ENCODE measurements at regions not wholly inside any gene's neighbourhood (a gene's known extent, or its start where the extent isn't known, plus 50 kb on each side); places are given as distances from the start of the nearest gene placed in this dataset.
"Not testable (repeated sequence)": the region's sequence is repeated elsewhere in the genome, so short reads cannot be mapped to it uniquely, and the experiment has no call there.

DNA sequence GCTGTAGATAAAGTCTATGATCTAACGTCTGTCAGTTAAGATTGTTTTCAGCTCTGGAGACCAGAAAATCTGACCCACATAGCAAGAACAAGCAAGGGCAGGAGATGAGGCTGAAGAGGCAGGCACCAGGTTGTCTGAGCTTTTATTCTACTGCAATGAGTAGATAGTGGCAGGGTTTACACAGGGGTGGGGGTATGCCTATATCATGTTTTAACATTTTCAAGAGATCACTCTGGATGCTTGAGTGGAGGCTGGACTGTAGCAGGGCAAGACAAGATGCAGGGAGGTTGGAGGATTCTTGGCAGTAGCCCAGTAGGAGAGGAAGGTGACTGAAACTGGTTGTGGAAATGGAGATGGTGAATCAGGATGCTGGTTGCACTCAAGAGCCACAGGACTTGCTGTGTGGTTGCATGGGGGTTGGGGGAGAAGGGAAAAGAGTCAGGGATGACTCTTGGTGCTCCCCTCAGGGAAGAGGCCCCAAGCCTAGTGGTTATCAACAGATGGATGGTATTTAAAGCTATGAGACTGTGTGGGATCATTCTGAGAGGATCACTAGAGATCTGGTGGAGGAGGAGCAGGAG lies 143.1 kb upstream of the KCNJ18 start:
- H3K27me3 Mint-ChIP-seq (ENCODE audit: insufficient read depth) = no peaks in the 10 kb centered on the region; the same call in 1 of the 2 replicates
- peak; percentile 57 for DNase-seq
- peak overlapping the region; percentile 94 for H3K4me3 Mint-ChIP-seq
- peak overlapping the region; percentile 94 for H3K27ac Mint-ChIP-seq
- H3K9me3 Mint-ChIP-seq = no peaks in the 10 kb centered on the region
- H3K4me1 Mint-ChIP-seq (ENCODE audit: low read depth) = peaks cover 34% of the 10 kb centered on the region
- TF ChIP-seq, protein P1, sequence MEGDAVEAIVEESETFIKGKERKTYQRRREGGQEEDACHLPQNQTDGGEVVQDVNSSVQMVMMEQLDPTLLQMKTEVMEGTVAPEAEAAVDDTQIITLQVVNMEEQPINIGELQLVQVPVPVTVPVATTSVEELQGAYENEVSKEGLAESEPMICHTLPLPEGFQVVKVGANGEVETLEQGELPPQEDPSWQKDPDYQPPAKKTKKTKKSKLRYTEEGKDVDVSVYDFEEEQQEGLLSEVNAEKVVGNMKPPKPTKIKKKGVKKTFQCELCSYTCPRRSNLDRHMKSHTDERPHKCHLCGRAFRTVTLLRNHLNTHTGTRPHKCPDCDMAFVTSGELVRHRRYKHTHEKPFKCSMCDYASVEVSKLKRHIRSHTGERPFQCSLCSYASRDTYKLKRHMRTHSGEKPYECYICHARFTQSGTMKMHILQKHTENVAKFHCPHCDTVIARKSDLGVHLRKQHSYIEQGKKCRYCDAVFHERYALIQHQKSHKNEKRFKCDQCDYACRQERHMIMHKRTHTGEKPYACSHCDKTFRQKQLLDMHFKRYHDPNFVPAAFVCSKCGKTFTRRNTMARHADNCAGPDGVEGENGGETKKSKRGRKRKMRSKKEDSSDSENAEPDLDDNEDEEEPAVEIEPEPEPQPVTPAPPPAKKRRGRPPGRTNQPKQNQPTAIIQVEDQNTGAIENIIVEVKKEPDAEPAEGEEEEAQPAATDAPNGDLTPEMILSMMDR (IDR thresholded peaks at IDR 0.05) = no peak
- peaks cover 8% of the 10 kb centered on the region; the same call in 1 of the 2 replicates for H3K36me3 Mint-ChIP-seq (ENCODE audit: low read depth)

DNA sequence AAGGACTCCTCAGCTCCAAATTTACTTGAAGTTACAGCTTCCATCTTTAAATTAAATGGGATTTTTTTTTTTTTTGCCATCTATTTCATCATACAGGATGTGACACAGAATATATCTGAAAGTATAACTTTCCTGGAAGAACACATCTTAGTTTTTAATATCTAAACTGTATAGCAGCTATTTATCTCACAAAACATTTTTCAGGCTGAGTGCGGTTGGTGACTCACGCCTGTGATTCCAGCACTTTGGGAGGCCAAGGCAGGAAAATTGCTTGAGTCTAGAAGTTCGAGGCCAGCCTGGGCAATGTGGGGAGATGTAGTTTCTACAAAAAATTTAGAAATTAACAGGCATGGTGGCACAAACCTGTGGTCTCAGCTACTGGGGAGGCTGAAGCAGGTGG lies 142.3 kb upstream of the KCNJ18 start:
- H3K9me3 Mint-ChIP-seq; H3K27me3 Mint-ChIP-seq (ENCODE audit: insufficient read depth); H3K36me3 Mint-ChIP-seq (ENCODE audit: low read depth): not testable (repeated sequence)
- H3K4me1 Mint-ChIP-seq (ENCODE audit: low read depth) = peaks cover 34% of the 10 kb centered on the region
- DNase-seq = peak; percentile 72
- peak overlapping the region; percentile 94 for H3K4me3 Mint-ChIP-seq
- H3K27ac Mint-ChIP-seq = peak overlapping the region; percentile 94

DNA sequence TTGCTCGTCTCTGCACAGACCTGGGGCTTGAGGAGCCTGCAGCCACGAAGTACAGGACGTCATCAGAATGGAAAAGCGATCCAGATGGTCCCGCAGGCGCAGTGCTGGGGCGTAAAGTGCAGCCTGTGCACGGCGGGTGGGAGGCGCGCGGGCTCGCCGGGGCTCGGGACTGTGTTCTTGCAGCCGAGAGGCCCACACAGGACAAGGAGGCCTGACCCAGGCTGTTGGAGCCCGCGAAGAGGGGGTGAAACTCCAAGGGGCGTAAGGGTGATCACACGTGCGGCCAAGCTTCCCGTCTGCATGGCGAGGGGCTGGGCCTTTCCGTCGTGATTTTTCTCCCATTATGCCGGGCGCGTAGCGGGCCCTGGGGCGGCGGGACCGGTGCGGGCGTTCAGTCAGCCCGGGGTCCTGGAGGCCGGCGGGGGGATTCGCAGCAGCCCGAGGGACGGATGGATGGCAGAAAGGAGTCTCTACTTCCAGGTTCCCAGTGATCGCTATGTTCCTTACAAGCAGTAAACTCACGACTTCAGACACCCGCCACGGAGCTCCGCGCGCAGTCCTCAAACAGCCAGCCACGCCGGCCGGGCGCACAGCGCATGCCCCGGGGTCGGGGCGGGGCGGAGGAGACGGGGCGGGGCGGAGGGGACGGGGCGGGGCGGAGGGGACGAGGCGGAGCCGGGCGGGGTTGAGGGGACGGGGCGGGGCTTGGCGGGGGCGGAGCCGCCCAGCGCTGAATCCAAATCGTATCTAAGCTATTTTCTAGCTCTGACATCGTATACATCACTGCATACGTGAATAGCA lies 141.0 kb upstream of the KCNJ18 start:
- Mint-ChIP-seq H3K4me3 (peak overlapping the region; percentile 94), H3K9me3 (no peaks in the 10 kb centered on the region), H3K27ac (peak overlapping the region; percentile 89), H3K36me3 (ENCODE audit: low read depth) (peaks cover 8% of the 10 kb centered on the region; the same call in 1 of the 2 replicates), H3K27me3 (ENCODE audit: insufficient read depth) (no peaks in the 10 kb centered on the region; the same call in none of the 2 replicates), H3K4me1 (ENCODE audit: low read depth) (peaks cover 34% of the 10 kb centered on the region)
- TF ChIP-seq, protein P1 (IDR thresholded peaks at IDR 0.05) = no peak
- peak; percentile 80 for DNase-seq

DNA sequence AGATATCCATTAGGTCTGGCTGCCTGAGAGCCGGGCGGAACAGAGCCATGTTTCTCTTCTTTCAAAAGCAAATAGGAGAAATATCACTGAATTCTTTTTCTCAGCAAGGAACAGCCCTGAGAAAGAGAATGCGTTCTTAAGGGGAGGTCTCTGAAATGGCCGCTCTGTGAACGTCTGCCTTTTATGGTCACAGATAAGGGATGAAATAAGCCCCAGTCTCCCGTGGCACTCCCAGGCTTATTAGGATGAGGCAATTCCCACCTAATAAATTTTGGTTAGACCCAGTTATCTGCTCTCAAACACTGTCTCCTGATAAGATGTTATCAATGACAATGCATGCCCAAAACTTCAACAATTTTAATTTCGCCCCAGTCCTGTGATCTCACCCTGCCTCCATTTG lies 133.4 kb upstream of the KCNJ18 start:
- not testable (repeated sequence) for H3K4me3 Mint-ChIP-seq; H3K27ac Mint-ChIP-seq; H3K27me3 Mint-ChIP-seq (ENCODE audit: insufficient read depth); H3K9me3 Mint-ChIP-seq; H3K4me1 Mint-ChIP-seq (ENCODE audit: low read depth); H3K36me3 Mint-ChIP-seq (ENCODE audit: low read depth); DNase-seq

DNA sequence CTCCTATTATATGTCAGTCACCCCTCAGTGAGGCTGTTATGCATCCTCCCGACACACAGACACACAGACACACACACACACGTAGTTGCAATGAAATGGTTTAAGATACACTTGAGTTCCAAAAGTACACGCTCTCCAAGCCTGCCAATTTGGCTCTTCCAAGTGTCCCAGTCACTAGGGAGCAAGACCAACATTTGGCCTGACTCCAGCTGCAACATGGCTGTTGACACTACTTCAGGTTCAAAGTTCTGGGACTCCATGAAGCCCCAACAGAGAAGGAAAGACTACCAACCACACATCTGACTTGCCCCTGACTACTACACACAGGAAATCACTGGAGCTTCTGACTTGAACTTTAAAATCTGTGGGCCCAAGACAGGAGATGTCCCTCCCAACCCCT lies 128.1 kb upstream of the KCNJ18 start:
- peaks cover 2% of the 10 kb centered on the region; the same call in 1 of the 2 replicates for H3K9me3 Mint-ChIP-seq
- no peak for DNase-seq
- H3K4me1 Mint-ChIP-seq (ENCODE audit: low read depth) = no peaks in the 10 kb centered on the region
- peaks cover 11% of the 10 kb centered on the region for H3K27me3 Mint-ChIP-seq (ENCODE audit: insufficient read depth)
- no peak overlapping the region for H3K27ac Mint-ChIP-seq
- TF ChIP-seq, protein P1 (IDR thresholded peaks at IDR 0.05) = no peak
- no peaks in the 10 kb centered on the region for H3K36me3 Mint-ChIP-seq (ENCODE audit: low read depth)
- no peak overlapping the region for H3K4me3 Mint-ChIP-seq

DNA sequence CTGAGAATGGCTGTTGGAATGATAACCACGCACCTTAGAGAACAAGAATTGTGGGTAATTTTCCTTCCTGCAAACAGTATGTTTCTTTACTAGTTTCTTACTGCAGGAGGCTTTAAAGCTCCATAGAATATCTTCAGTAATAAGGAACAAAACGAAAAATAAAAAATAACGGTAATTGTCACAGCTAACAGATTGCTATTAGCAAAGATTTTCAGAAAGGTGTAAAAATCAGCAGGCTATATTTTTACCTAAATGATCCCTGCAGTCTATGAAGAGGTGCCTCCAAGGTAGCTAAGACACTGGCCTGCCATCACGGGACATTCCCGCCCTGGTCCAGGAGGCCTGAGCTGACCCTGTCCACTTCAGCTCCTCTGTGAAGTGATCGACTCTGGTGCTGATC lies 127.6 kb upstream of the KCNJ18 start:
- H3K27ac Mint-ChIP-seq; H3K36me3 Mint-ChIP-seq (ENCODE audit: low read depth); H3K4me3 Mint-ChIP-seq; DNase-seq; H3K4me1 Mint-ChIP-seq (ENCODE audit: low read depth); H3K9me3 Mint-ChIP-seq: not testable (repeated sequence)
- peaks cover 11% of the 10 kb centered on the region for H3K27me3 Mint-ChIP-seq (ENCODE audit: insufficient read depth)

DNA sequence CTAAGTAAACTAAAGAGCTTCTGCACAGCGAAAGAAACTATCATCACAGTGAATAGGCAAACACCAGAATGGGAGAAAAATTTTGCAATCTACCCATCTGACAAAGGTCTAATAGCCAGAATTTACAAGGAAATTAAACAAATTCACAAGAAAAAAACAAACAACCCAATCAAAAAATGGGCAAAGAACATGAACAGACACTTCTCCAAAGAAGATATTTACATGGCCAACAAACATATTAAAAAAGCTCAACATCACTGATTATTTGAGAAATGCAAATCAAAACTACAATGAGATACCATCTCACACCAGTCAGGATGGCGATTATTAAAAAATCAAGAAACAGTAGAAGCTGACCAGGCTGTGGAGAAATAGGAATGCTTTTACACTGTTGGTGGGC lies 121.9 kb upstream of the KCNJ18 start:
- not testable (repeated sequence) for H3K4me3 Mint-ChIP-seq; H3K27me3 Mint-ChIP-seq (ENCODE audit: insufficient read depth); H3K36me3 Mint-ChIP-seq (ENCODE audit: low read depth); DNase-seq; H3K9me3 Mint-ChIP-seq; H3K27ac Mint-ChIP-seq; H3K4me1 Mint-ChIP-seq (ENCODE audit: low read depth)

DNA sequence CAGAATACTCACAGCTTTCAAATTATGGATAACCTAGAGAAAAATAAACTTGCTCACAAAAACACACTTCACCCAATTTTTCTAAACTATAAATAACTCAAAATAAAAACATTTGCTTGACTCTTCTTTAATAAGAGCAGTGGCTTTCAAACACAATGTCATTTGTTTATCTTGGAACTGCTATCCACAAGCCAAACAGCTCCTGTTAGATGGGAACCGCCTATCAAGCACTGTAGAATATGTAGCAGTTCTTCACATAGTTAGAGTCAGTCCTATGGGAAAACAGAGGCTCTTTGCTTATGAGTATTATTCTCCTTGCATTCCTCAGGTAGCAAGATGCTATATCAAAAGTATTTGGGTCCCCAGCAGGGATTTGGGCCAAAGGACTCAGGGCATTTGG lies 120.2 kb upstream of the KCNJ18 start:
- not testable (repeated sequence) for DNase-seq; H3K4me1 Mint-ChIP-seq (ENCODE audit: low read depth); H3K9me3 Mint-ChIP-seq; H3K36me3 Mint-ChIP-seq (ENCODE audit: low read depth); H3K27me3 Mint-ChIP-seq (ENCODE audit: insufficient read depth); H3K27ac Mint-ChIP-seq; H3K4me3 Mint-ChIP-seq

DNA sequence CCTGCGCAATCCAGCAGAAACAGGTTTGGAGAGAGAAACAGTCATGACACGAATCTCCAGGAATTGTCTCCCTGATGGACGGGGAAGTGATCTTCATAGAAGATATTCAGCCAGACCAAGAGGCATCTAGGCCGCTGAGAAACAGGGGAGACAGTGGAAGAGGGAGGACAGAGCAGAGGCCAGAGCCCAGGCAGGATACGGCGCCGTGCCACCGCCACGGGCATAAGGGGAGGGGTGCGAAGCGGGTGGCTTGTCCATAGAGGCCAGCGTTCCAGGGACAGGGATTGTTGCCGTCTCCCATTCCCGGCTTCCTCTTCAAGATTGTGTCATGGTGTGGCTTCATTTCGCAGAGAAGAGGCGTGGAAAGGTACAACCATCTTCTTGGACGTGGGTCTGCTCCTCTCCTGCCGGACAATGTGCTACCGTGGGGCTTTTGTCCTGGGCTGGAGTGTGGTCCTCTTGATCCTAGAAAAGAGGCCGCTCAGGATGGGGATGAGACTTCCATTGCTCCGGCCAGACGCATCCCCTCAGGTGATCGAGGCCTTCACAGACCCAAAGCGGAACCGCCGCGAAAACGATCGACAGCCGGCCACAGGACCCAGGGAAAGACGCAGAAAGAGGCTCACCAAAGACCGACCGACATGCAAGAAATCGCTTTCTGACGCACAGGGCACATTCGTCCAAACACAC lies 118.9 kb upstream of the KCNJ18 start:
- H3K9me3 Mint-ChIP-seq; DNase-seq; H3K4me1 Mint-ChIP-seq (ENCODE audit: low read depth); H3K36me3 Mint-ChIP-seq (ENCODE audit: low read depth); H3K4me3 Mint-ChIP-seq; H3K27me3 Mint-ChIP-seq (ENCODE audit: insufficient read depth); H3K27ac Mint-ChIP-seq: not testable (repeated sequence)
